ENCODE measurements at regions not wholly inside any gene's neighbourhood (a gene's known extent, or its start where the extent isn't known, plus 50 kb on each side); places are given as distances from the start of the nearest gene placed in this dataset.

- POLR2A ChIA-PET = no interaction called here
- FAIRE-seq (no peak), DNase-seq (ENCODE audit: low read depth, low spot score) (no peak), ATAC-seq (no peak)
- CTCF ChIA-PET = interaction anchor here (0.7 to 1.1 kb wide), 3 partner anchors 13 to 362 kb away, joined by 3 read pairs; no protein-coding TSS in a partner anchor
- Histone ChIP-seq H3K4me2 (ENCODE audit: control insufficient read depth, insufficient read depth) (no peak overlapping the region), H3K4me1 (ENCODE audit: control insufficient read depth, insufficient read depth, low read length) (no peaks in the 10 kb centered on the region), H3K79me2 (ENCODE audit: control insufficient read depth, insufficient read depth, low read length) (no peaks in the 10 kb centered on the region), H3K4me3 (no peak overlapping the region), H4K20me1 (ENCODE audit: control insufficient read depth, insufficient read depth) (no peaks in the 10 kb centered on the region), H3K36me3 (ENCODE audit: control insufficient read depth in 2 of 2, insufficient read depth in 2 of 2, low read length in 1 of 2) (no peaks in the 10 kb centered on the region), H3K9me3 (replicated peaks; ENCODE audit: control insufficient read depth, insufficient read depth, low read length) (no peaks in the 10 kb centered on the region), H2AFZ (ENCODE audit: control insufficient read depth, low read depth, low read length) (no peak overlapping the region), H3K27me3 (replicated peaks in 1 of 2; ENCODE audit: control insufficient read depth in 2 of 2, insufficient read depth in 2 of 2, low read length in 1 of 2) (no peaks in the 10 kb centered on the region), H3K9ac (ENCODE audit: control insufficient read depth, insufficient read depth, low read length) (no peak overlapping the region), H3K27ac (ENCODE audit: control insufficient read depth, insufficient read depth) (no peak overlapping the region)
- RAD21 ChIA-PET (ENCODE audit: unreplicated experiment) = no interaction called here
- TF ChIP-seq E4F1 (IDR thresholded peaks at IDR 0.05; ENCODE audit: borderline replicate concordance, partially characterized antibody) = no peak
- TF ChIP-seq MTA3 (IDR thresholded peaks at IDR 0.05; ENCODE audit: borderline replicate concordance, low read length) = no peak
- TF ChIP-seq SIN3A (IDR thresholded peaks at IDR 0.05; ENCODE audit: low read depth, low read length) = no peak
- TF ChIP-seq EZH2 (IDR thresholded peaks at IDR 0.05; ENCODE audit: borderline replicate concordance, control insufficient read depth, low read depth, low read length) = no peak
- no peak for TF ChIP-seq POLR2A (IDR thresholded peaks at IDR 0.05; ENCODE audit: low read depth, low read length)
- no peak for TF ChIP-seq ZNF622 (IDR thresholded peaks at IDR 0.05)
- no peak for TF ChIP-seq E2F4 (IDR thresholded peaks at IDR 0.05; ENCODE audit: low read depth, low read length)
- no peak for TF ChIP-seq CBFB (IDR thresholded peaks at IDR 0.05; ENCODE audit: low read depth)
- TF ChIP-seq TCF3 (IDR thresholded peaks at IDR 0.05; ENCODE audit: borderline replicate concordance, insufficient read depth, low read depth, low read length) = no peak
- TF ChIP-seq TCF7 (IDR thresholded peaks at IDR 0.05; ENCODE audit: borderline replicate concordance) = no peak
- no peak for TF ChIP-seq TARDBP (IDR thresholded peaks at IDR 0.05; ENCODE audit: borderline replicate concordance)
- no peak for TF ChIP-seq SREBF2 (IDR thresholded peaks at IDR 0.05; ENCODE audit: low read length)
- TF ChIP-seq MTA2 (IDR thresholded peaks at IDR 0.05; ENCODE audit: low read depth) = no peak
- TF ChIP-seq KAT2A (conservative IDR thresholded peaks at IDR 0.05; ENCODE audit: control insufficient read depth, low read depth, low read length) = no peak
- in situ Hi-C loops (cut with MboI) (no loop called here), intact Hi-C loops (cut with micrococcal nuclease; ENCODE audit: unreplicated experiment) (no loop called here)
- SMC1A ChIA-PET (ENCODE audit: uncharacterized antibody, unreplicated experiment) = interaction anchor here (1.3 to 2.6 kb wide), 3 partner anchors 10 to 357 kb away, joined by 3 to 11 read pairs (median 3); no protein-coding TSS in a partner anchor
- WGBS (ENCODE audit: insufficient coverage, insufficient replicate concordance, low lambda C conversion rate, missing lambda C conversion rate) = 24% methylated on average over 2 of the region's 2 CpGs
- BruUV-seq (replicated peaks) = no TSS peak
These were observed 84.3 kb downstream of the CTH start for GRCh38 chr1:70495370-70495769.

Data from GM12878 (cell line).